Activated B cell treated with CpG ODN at 0.5 μM for 24 hours (primary cell): ENCODE measurements at regions not wholly inside any gene's neighbourhood (a gene's known extent, or its start where the extent isn't known, plus 50 kb on each side); places are given as distances from the start of the nearest gene placed in this dataset.

Experiments used
- ATAC-seq: fragments of 200-7000 bp; cut with Tn5 transposase; one replicate; pipeline ENCODE4 v1.10.0; 2021; ENCODE audit warnings: low read depth, mild to moderate bottlenecking, moderate library complexity
- CTCF ChIA-PET: fragments of 350-600 bp; sonication (Branson Sonifier 250); formaldehyde crosslinking; loops from one replicate; lab custom pipeline; 2021; ENCODE audit warnings: antibody characterized with exemption; lab: Charles Lee
- POLR2A ChIA-PET: fragments of 350-600 bp; sonication (Branson Sonifier 250); formaldehyde crosslinking; loops from one replicate; lab custom pipeline; 2021; ENCODE audit warnings: antibody characterized with exemption; lab: Charles Lee
- DNase-seq: peaks from one replicate; pipeline ENCODE4 v3.0.0; 2022
- H3K27ac Mint-ChIP-seq: one replicate; pipeline ENCODE4 v1.8.0; 2020; ENCODE audit warnings: mixed read lengths
- H3K27me3 Mint-ChIP-seq: one replicate; pipeline ENCODE4 v1.8.0; 2021; ENCODE audit warnings: mixed read lengths
- H3K36me3 Mint-ChIP-seq: one replicate; pipeline ENCODE4 v1.8.0; 2021; ENCODE audit warnings: low read depth, mixed read lengths
- H3K4me1 Mint-ChIP-seq: one replicate; pipeline ENCODE4 v1.8.0; 2021; ENCODE audit warnings: mixed read lengths
- H3K4me3 Mint-ChIP-seq: one replicate; pipeline ENCODE4 v1.8.0; 2020; ENCODE audit warnings: mild to moderate bottlenecking, mixed read lengths
- H3K9me3 Mint-ChIP-seq: one replicate; pipeline ENCODE4 v1.8.0; 2020; ENCODE audit warnings: mixed read lengths
- intact Hi-C: fragments of 100-400 bp; cut with micrococcal nuclease; formaldehyde crosslinking; loops from one replicate; pipeline ENCODE4 v1.15.1; 2024
- TF ChIP-seq, protein P1 (sequence below): fragments of 200-600 bp; IDR thresholded peaks from one replicate; pipeline ENCODE4 v1.8.0; 2022; ENCODE audit warnings: antibody characterized with exemption, mild to moderate bottlenecking

DNA sequence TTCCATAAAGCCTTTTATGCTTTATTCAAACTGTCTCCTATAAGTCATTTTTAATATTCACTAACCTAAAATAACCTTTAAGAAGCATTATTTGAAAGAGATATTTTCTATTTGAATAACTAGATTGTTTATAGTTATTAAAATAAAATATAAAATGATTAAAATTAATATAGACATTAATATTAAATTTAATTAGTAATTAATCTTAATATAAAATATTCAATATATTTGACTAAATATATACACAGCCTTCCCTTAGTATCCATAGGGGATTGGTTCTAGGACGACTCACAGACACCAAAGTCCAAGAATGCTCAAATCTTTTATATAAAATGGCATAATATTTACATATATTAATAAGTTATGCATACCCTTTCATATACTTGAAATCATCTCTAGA is 1014.1 kb downstream of the TBL1XR1 start:
- CTCF ChIA-PET: no interaction called here
- Mint-ChIP-seq H3K4me1 (no peaks in the 10 kb centered on the region), H3K36me3 (no peaks in the 10 kb centered on the region), H3K27ac (no peak overlapping the region), H3K4me3 (no peak overlapping the region), H3K27me3 (no peaks in the 10 kb centered on the region), H3K9me3 (peaks cover 7% of the 10 kb centered on the region)
- ATAC-seq: no peak
- DNase-seq: no peak
- POLR2A ChIA-PET: no interaction called here
- intact Hi-C loops: loop anchor here (10.0 kb wide), 1 partner anchor 58 kb away; no protein-coding TSS in a partner anchor
- TF ChIP-seq, protein P1, sequence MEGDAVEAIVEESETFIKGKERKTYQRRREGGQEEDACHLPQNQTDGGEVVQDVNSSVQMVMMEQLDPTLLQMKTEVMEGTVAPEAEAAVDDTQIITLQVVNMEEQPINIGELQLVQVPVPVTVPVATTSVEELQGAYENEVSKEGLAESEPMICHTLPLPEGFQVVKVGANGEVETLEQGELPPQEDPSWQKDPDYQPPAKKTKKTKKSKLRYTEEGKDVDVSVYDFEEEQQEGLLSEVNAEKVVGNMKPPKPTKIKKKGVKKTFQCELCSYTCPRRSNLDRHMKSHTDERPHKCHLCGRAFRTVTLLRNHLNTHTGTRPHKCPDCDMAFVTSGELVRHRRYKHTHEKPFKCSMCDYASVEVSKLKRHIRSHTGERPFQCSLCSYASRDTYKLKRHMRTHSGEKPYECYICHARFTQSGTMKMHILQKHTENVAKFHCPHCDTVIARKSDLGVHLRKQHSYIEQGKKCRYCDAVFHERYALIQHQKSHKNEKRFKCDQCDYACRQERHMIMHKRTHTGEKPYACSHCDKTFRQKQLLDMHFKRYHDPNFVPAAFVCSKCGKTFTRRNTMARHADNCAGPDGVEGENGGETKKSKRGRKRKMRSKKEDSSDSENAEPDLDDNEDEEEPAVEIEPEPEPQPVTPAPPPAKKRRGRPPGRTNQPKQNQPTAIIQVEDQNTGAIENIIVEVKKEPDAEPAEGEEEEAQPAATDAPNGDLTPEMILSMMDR: no peak

DNA sequence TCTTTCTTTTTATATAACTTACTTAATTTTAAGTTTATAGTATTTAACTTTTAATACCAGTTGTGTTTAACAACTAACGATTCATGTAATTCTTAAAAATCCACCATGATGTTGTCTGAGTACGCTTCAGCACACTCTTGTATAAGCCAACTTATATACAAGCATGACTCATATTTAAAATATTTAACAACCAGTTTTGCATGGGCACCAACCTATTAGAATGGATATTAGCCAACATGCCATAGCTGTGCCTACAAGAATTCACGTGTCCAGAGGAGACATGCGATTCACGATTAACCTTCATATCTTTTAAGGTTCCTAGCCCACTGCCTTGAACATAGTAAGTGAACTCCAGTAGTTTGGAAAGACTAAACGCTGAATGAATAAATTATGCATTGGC is 1023.2 kb downstream of the TBL1XR1 start:
- peaks cover 3% of the 10 kb centered on the region for H3K9me3 Mint-ChIP-seq
- ATAC-seq (no peak), DNase-seq (no peak)
- no peak overlapping the region for H3K4me3 Mint-ChIP-seq
- H3K27me3 Mint-ChIP-seq: no peaks in the 10 kb centered on the region
- no peak overlapping the region for H3K27ac Mint-ChIP-seq
- no peaks in the 10 kb centered on the region for H3K4me1 Mint-ChIP-seq
- ChIA-PET POLR2A (no interaction called here), CTCF (no interaction called here)
- intact Hi-C loops: no loop called here
- TF ChIP-seq, protein P1: no peak
- no peaks in the 10 kb centered on the region for H3K36me3 Mint-ChIP-seq

DNA sequence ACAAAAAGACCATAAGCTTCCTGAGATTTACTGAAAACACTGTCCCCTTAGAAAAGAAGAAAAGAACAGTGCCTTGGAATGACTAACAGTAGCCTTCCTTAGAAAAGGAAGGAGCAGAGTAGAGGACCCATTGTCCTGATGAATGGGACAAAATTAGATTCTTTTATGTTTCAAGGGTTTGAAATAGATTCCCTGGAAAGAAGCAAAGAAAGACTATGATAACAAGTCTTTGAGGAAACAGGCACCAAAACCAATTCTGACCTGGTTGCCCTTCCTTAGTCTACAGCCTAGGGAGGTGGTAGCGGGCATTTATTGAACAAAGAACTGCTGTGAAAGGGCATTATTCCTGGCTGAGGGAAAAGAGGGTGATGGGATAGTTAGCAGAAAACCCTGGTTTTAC is 1024.8 kb downstream of the TBL1XR1 start:
- ATAC-seq (no peak), DNase-seq (no peak)
- Mint-ChIP-seq H3K9me3 (peaks cover 5% of the 10 kb centered on the region), H3K4me3 (no peak overlapping the region), H3K27ac (no peak overlapping the region), H3K4me1 (no peaks in the 10 kb centered on the region), H3K27me3 (no peaks in the 10 kb centered on the region), H3K36me3 (no peaks in the 10 kb centered on the region)
- TF ChIP-seq, protein P1: no peak
- CTCF ChIA-PET: no interaction called here
- POLR2A ChIA-PET: no interaction called here
- intact Hi-C loops: no loop called here

DNA sequence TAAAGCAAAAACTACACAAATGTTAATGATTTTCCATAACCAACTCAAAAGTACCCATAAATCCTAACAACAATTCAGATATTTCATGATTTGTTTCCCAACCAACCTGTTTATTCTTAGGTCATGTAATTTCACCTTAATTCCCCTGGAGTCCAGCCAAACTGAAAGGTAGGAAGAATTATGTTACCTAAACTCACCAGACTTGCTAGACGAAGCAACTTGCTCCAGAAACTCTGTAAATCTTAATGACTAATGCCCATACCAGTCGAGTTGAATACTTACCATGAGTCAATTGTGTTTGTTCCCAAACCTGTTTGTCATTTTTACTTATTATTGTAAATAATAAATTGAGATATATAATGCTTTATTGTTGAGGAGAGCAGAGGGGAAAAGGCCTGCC is 1030.0 kb downstream of the TBL1XR1 start:
- Mint-ChIP-seq H3K27me3 (no peaks in the 10 kb centered on the region), H3K27ac (no peak overlapping the region), H3K9me3 (peaks cover 8% of the 10 kb centered on the region), H3K36me3 (no peaks in the 10 kb centered on the region), H3K4me3 (no peak overlapping the region), H3K4me1 (no peaks in the 10 kb centered on the region)
- CTCF ChIA-PET: no interaction called here
- intact Hi-C loops: no loop called here
- no peak for ATAC-seq
- TF ChIP-seq, protein P1: no peak
- no peak for DNase-seq
- POLR2A ChIA-PET: no interaction called here

DNA sequence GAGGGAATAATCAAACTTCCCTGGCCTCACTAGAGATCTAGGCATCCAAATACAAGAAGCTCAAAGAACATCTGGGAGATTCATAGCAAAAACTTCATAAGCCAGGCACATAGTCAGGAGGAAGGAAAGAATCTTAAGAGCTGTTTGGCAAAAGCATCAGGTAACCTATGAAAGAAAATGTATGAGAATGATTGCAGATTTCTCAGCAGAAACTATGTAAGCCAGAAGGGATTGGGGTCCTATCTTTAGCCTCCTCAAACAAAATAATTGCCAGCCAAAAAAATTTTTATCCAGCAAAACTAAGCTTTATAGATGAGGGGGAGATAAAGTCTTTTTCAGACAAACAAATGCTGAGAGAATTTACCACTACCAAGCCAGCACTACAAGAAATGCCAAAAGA is 1036.3 kb downstream of the TBL1XR1 start:
- Mint-ChIP-seq H3K4me1 (no peaks in the 10 kb centered on the region), H3K4me3 (no peak overlapping the region), H3K27me3 (no peaks in the 10 kb centered on the region), H3K36me3 (no peaks in the 10 kb centered on the region), H3K9me3 (peaks cover 16% of the 10 kb centered on the region), H3K27ac (no peak overlapping the region)
- intact Hi-C loops: no loop called here
- TF ChIP-seq, protein P1: no peak
- POLR2A ChIA-PET: no interaction called here
- CTCF ChIA-PET: no interaction called here
- DNase-seq (no peak), ATAC-seq (no peak)
